ENCODE measurements at regions not wholly inside any gene's neighbourhood (a gene's known extent, or its start where the extent isn't known, plus 50 kb on each side); places are given as distances from the start of the nearest gene placed in this dataset.

DNA sequence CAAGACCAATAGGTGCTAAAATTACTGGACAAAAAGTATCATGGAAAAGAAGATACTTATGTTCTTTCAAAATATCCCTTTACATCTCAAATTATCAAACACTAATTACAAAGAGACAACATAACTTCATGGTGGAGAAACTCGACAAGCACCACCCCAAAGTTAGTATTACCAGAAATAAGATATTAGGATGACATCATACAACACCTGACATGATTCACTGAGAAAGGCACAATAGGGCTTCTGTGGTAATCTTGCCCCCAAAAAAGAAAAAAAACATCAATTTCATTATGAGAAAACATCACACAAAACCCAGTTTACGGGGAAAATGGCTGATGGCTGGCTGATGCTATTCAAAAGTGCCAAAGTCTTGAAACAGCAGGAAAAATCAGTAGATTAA, 1781.7 kb upstream of the PCDH10 start:
- TF ChIP-seq, protein P1, sequence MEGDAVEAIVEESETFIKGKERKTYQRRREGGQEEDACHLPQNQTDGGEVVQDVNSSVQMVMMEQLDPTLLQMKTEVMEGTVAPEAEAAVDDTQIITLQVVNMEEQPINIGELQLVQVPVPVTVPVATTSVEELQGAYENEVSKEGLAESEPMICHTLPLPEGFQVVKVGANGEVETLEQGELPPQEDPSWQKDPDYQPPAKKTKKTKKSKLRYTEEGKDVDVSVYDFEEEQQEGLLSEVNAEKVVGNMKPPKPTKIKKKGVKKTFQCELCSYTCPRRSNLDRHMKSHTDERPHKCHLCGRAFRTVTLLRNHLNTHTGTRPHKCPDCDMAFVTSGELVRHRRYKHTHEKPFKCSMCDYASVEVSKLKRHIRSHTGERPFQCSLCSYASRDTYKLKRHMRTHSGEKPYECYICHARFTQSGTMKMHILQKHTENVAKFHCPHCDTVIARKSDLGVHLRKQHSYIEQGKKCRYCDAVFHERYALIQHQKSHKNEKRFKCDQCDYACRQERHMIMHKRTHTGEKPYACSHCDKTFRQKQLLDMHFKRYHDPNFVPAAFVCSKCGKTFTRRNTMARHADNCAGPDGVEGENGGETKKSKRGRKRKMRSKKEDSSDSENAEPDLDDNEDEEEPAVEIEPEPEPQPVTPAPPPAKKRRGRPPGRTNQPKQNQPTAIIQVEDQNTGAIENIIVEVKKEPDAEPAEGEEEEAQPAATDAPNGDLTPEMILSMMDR (IDR thresholded peaks at IDR 0.05), result no peak
- TF ChIP-seq POLR2A (IDR thresholded peaks at IDR 0.05), result no peak

Measured in testis (tissue), 2 donors.